MM.1S (cell line): ENCODE measurements at regions not wholly inside any gene's neighbourhood (a gene's known extent, or its start where the extent isn't known, plus 50 kb on each side); places are given as distances from the start of the nearest gene placed in this dataset.

Experiments used
- DNase-seq: peaks from one replicate; pipeline ENCODE4 v3.0.0-alpha.2; 2015
- H2AFZ ChIP-seq: fragments of 300-600 bp; sonication (generic); 2 replicates; pipeline ENCODE4 v1.6.0; 2016; ENCODE audit warnings: antibody characterized with exemption, low read length
- H3F3A ChIP-seq: fragments of 300-600 bp; sonication (generic); 2 replicates; pipeline ENCODE4 v1.6.1; 2016; ENCODE audit warnings: mild to moderate bottlenecking, antibody characterized with exemption, low read length, moderate library complexity, mixed read lengths; ENCODE audit not compliant: insufficient read depth
- H3K27ac ChIP-seq: fragments of 300-600 bp; sonication (generic); 2 replicates; pipeline ENCODE4 v1.5.1; 2016; ENCODE audit warnings: mild to moderate bottlenecking, low read length
- H3K27me3 ChIP-seq: fragments of 300-600 bp; sonication (generic); replicated peaks from 2 replicates; pipeline ENCODE4 v1.6.0; 2016; ENCODE audit warnings: low read length; ENCODE audit not compliant: insufficient read depth
- H3K36me3 ChIP-seq: fragments of 300-600 bp; sonication (generic); replicated peaks from 2 replicates; pipeline ENCODE4 v1.6.1; 2016; ENCODE audit warnings: mild to moderate bottlenecking, low read length, mixed read lengths; ENCODE audit not compliant: insufficient read depth
- H3K4me1 ChIP-seq: fragments of 300-600 bp; sonication (generic); 2 replicates; pipeline ENCODE4 v1.6.1; 2016; ENCODE audit warnings: low read length, mixed read lengths
- H3K4me2 ChIP-seq: fragments of 300-600 bp; sonication (generic); 2 replicates; pipeline ENCODE4 v1.6.0; 2016; ENCODE audit warnings: low read depth, low read length
- H3K4me3 ChIP-seq: fragments of 300-600 bp; sonication (generic); 2 replicates; pipeline ENCODE4 v1.5.1; 2016; ENCODE audit warnings: low read length, mixed read lengths
- H3K79me2 ChIP-seq: fragments of 300-600 bp; sonication (generic); 2 replicates; pipeline ENCODE4 v1.6.1; 2016; ENCODE audit warnings: mixed run types, low read length, mixed read lengths
- H3K9ac ChIP-seq: fragments of 300-600 bp; sonication (generic); 2 replicates; pipeline ENCODE4 v1.6.1; 2016; ENCODE audit warnings: low read length, mixed read lengths
- H3K9me2 ChIP-seq: fragments of 300-600 bp; sonication (generic); replicated peaks from 2 replicates; pipeline ENCODE4 v1.6.1; 2016; ENCODE audit warnings: mild to moderate bottlenecking, low read length, mixed read lengths; ENCODE audit not compliant: insufficient read depth
- H3K9me3 ChIP-seq: fragments of 300-600 bp; sonication (generic); replicated peaks from 2 replicates; pipeline ENCODE4 v1.6.1; 2016; ENCODE audit warnings: mild to moderate bottlenecking, low read length, mixed read lengths; ENCODE audit not compliant: insufficient read depth
- H4K20me1 ChIP-seq: fragments of 300-600 bp; sonication (generic); 2 replicates; pipeline ENCODE4 v1.6.1; 2016; ENCODE audit warnings: mild to moderate bottlenecking, low read length, moderate library complexity, mixed read lengths; ENCODE audit not compliant: insufficient read depth
- CTCF ChIP-seq: fragments of 300-600 bp; sonication (generic); IDR thresholded peaks from 2 replicates; pipeline ENCODE4 v1.5.1; 2016; ENCODE audit warnings: antibody characterized with exemption, low read length, mixed read lengths
- EZH2 ChIP-seq: fragments of 300-600 bp; sonication (generic); optimal IDR thresholded peaks from 2 replicates; pipeline ENCODE3; 2017; ENCODE audit warnings: low read depth, mild to moderate bottlenecking, antibody characterized with exemption, low read length, mixed read lengths
- EZH2phosphoT487 ChIP-seq: fragments of 300-600 bp; sonication (generic); IDR thresholded peaks from 2 replicates; pipeline ENCODE4 v1.6.1; 2018; ENCODE audit warnings: antibody characterized with exemption, low read length

- no peak overlapping the region for H2AFZ ChIP-seq
- no peaks in the 10 kb centered on the region for H3K79me2 ChIP-seq
- no peaks in the 10 kb centered on the region for H3K9me2 ChIP-seq
- no peaks in the 10 kb centered on the region for H3K4me1 ChIP-seq
- no peak overlapping the region for H3K9ac ChIP-seq
- no peaks in the 10 kb centered on the region for H4K20me1 ChIP-seq
- H3K4me2 ChIP-seq, result no peak overlapping the region
- no peak overlapping the region for H3K27ac ChIP-seq
- H3K9me3 ChIP-seq, result no peaks in the 10 kb centered on the region
- TF ChIP-seq CTCF (no peak), EZH2 (no peak), EZH2phosphoT487 (no peak)
- no peak for DNase-seq
- no peaks in the 10 kb centered on the region for H3K27me3 ChIP-seq
- H3F3A ChIP-seq, result no peaks in the 10 kb centered on the region
- no peaks in the 10 kb centered on the region for H3K36me3 ChIP-seq
- no peak overlapping the region for H3K4me3 ChIP-seq
Measured at GRCh38 chr2:4340536-4340935, 637.2 kb downstream of the DCDC2C start.

GRCh38 chr2:4346628-4347027, 643.3 kb downstream of the DCDC2C start:
- Histone ChIP-seq H3K4me2 (no peak overlapping the region), H4K20me1 (no peaks in the 10 kb centered on the region), H2AFZ (no peak overlapping the region), H3K4me3 (no peak overlapping the region), H3K27ac (no peak overlapping the region), H3K27me3 (no peaks in the 10 kb centered on the region), H3F3A (no peaks in the 10 kb centered on the region), H3K36me3 (no peaks in the 10 kb centered on the region), H3K4me1 (no peaks in the 10 kb centered on the region), H3K9me3 (no peaks in the 10 kb centered on the region), H3K79me2 (no peaks in the 10 kb centered on the region), H3K9me2 (no peaks in the 10 kb centered on the region), H3K9ac (no peak overlapping the region)
- no peak for TF ChIP-seq CTCF
- TF ChIP-seq EZH2phosphoT487, result no peak
- no peak for TF ChIP-seq EZH2
- DNase-seq, result no peak

- Histone ChIP-seq H3K9ac (no peak overlapping the region), H3K36me3 (no peaks in the 10 kb centered on the region), H2AFZ (no peak overlapping the region), H4K20me1 (no peaks in the 10 kb centered on the region), H3K79me2 (no peaks in the 10 kb centered on the region), H3K4me1 (no peaks in the 10 kb centered on the region), H3K27ac (no peak overlapping the region), H3K9me3 (no peaks in the 10 kb centered on the region), H3K4me3 (no peak overlapping the region), H3K4me2 (no peak overlapping the region), H3K27me3 (no peaks in the 10 kb centered on the region), H3K9me2 (no peaks in the 10 kb centered on the region), H3F3A (no peaks in the 10 kb centered on the region)
- TF ChIP-seq EZH2 (no peak), EZH2phosphoT487 (no peak), CTCF (no peak)
- DNase-seq, result no peak
Measured at GRCh38 chr2:4353668-4354067, 650.3 kb downstream of the DCDC2C start.
